Embryonic facial prominence (tissue), 1 donor: ENCODE measurements at regions not wholly inside any gene's neighbourhood (a gene's known extent, or its start where the extent isn't known, plus 50 kb on each side); places are given as distances from the start of the nearest gene placed in this dataset.

ENCODE experiments used
- DNase-seq: peaks from one replicate; pipeline ENCODE4 v3.0.0-alpha.2; 2016; ENCODE audit errors: extremely low spot score

- no peak for DNase-seq
Observed at GRCh38 chr1:217373761-217374701, 256.9 kb downstream of the GPATCH2 start.

GRCh38 chr1:217372049-217372970, 258.6 kb downstream of the GPATCH2 start:
- DNase-seq: no peak

- DNase-seq: no peak
Observed at GRCh38 chr1:217370757-217371156, 260.1 kb downstream of the GPATCH2 start.

GRCh38 chr1:217369996-217370551, 260.8 kb downstream of the GPATCH2 start:
- DNase-seq: no peak

GRCh38 chr1:217369271-217369981, 261.5 kb downstream of the GPATCH2 start:
- DNase-seq: no peak

- DNase-seq: no peak
Observed at GRCh38 chr1:217364220-217364619, 266.7 kb downstream of the GPATCH2 start.

GRCh38 chr1:217363319-217363718, 267.6 kb downstream of the GPATCH2 start:
- DNase-seq: no peak

GRCh38 chr1:217360510-217360909, 270.4 kb downstream of the GPATCH2 start:
- DNase-seq: no peak

- DNase-seq: no peak
Observed at GRCh38 chr1:217354895-217355294, 276.0 kb downstream of the GPATCH2 start.

- DNase-seq: no peak
Observed at GRCh38 chr1:217348960-217349664, 281.8 kb downstream of the GPATCH2 start.

- DNase-seq: no peak
Observed at GRCh38 chr1:217344712-217345111, 286.2 kb downstream of the GPATCH2 start.

- no peak for DNase-seq
Observed at GRCh38 chr1:217343907-217344306, 287.0 kb downstream of the GPATCH2 start.

GRCh38 chr1:217342105-217342504, 288.8 kb downstream of the GPATCH2 start:
- no peak for DNase-seq

- no peak for DNase-seq
Observed at GRCh38 chr1:217336724-217337123, 294.2 kb downstream of the GPATCH2 start.

GRCh38 chr1:217333939-217334338, 297.0 kb downstream of the GPATCH2 start:
- DNase-seq: no peak

GRCh38 chr1:217332431-217333065, 298.3 kb downstream of the GPATCH2 start:
- DNase-seq: no peak

GRCh38 chr1:217331698-217332097, 299.2 kb downstream of the GPATCH2 start:
- no peak for DNase-seq

- DNase-seq: no peak
Observed at GRCh38 chr1:217327901-217328300, 303.0 kb downstream of the GPATCH2 start.

GRCh38 chr1:217322834-217323233, 308.1 kb downstream of the GPATCH2 start:
- no peak for DNase-seq

- no peak for DNase-seq
Observed at GRCh38 chr1:217315346-217315745, 315.5 kb downstream of the GPATCH2 start.
